ENCODE measurements at regions not wholly inside any gene's neighbourhood (a gene's known extent, or its start where the extent isn't known, plus 50 kb on each side); places are given as distances from the start of the nearest gene placed in this dataset.

DNA sequence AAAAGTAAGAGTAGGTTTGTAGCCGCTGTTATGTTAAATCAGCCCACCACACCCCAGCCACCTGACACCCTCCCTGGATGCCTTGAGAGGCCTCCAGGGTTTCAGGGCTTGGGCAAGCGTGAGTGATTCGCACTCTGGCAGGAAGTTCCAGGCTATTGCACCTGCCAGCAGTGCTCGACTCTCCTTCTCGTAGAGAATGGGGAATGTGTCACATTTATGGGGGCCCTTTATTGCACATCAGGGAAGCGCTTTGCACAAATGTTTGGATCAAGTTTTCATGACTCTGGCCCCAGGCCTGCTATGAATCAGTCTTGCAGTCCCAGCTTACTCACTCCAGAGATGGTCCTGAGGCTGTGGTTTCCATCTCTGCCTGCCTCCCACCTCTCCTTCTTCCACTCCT, 66.1 kb upstream of the ADRA1B start:
- Histone ChIP-seq H3K4me3 (ENCODE audit: low read length) (no peak overlapping the region), H3K9me3 (replicated peaks; ENCODE audit: control insufficient read depth, low read depth, low read length) (no peaks in the 10 kb centered on the region), H3K4me1 (ENCODE audit: control insufficient read depth, insufficient read depth, low read length) (peaks cover 10% of the 10 kb centered on the region), H3K27ac (ENCODE audit: low read length) (no peak overlapping the region), H3K27me3 (ENCODE audit: control insufficient read depth, insufficient read depth, low read length) (no peaks in the 10 kb centered on the region), H3K36me3 (ENCODE audit: control insufficient read depth, insufficient read depth, low read length) (no peaks in the 10 kb centered on the region)
- 24% methylated on average over 5 of the region's 6 CpGs for WGBS (ENCODE audit: insufficient coverage)
- peak; percentile 83 for DNase-seq

DNA sequence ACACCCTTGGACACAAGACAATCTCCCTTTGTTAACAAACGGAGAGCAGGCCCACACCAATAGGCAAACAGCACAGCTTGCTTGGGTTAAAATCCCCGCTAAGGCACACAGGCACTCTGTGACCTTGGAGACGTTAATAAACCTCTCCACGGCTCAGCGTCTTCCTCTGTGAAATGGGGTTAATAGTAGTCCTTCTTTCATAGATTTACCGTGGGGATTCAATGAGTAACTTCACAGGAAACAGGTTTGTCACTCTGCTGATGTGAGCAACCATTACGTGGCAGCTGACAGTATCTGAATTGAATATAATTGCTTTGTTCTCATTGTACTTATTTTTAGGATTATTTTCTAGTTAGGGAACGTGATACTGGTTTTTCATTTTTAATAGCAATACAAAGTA, 65.2 kb upstream of the ADRA1B start:
- Histone ChIP-seq H3K9me3 (replicated peaks; ENCODE audit: control insufficient read depth, low read depth, low read length) (no peaks in the 10 kb centered on the region), H3K36me3 (ENCODE audit: control insufficient read depth, insufficient read depth, low read length) (no peaks in the 10 kb centered on the region), H3K4me3 (ENCODE audit: low read length) (no peak overlapping the region), H3K4me1 (ENCODE audit: control insufficient read depth, insufficient read depth, low read length) (peaks cover 10% of the 10 kb centered on the region), H3K27me3 (ENCODE audit: control insufficient read depth, insufficient read depth, low read length) (no peaks in the 10 kb centered on the region), H3K27ac (ENCODE audit: low read length) (no peak overlapping the region)
- WGBS (ENCODE audit: insufficient coverage): 50% methylated on average over 2 of the region's 8 CpGs
- DNase-seq: no peak

GRCh38 chr5:159854916-159855315, 61.4 kb upstream of the ADRA1B start:
- WGBS (ENCODE audit: insufficient coverage): 80% methylated on average over 1 of the region's 2 CpGs

GRCh38 chr5:159855476-159856191, 60.6 kb upstream of the ADRA1B start:
- peaks cover 2% of the 10 kb centered on the region for H3K27me3 ChIP-seq (ENCODE audit: control insufficient read depth, insufficient read depth, low read length)
- peak; percentile 69 for DNase-seq
- H3K9me3 ChIP-seq (replicated peaks; ENCODE audit: control insufficient read depth, low read depth, low read length): no peaks in the 10 kb centered on the region
- WGBS (ENCODE audit: insufficient coverage): 30% methylated on average over 3 of the region's 5 CpGs
- no peak overlapping the region for H3K27ac ChIP-seq (ENCODE audit: low read length)
- no peak overlapping the region for H3K4me3 ChIP-seq (ENCODE audit: low read length)
- H3K36me3 ChIP-seq (ENCODE audit: control insufficient read depth, insufficient read depth, low read length): no peaks in the 10 kb centered on the region
- H3K4me1 ChIP-seq (ENCODE audit: control insufficient read depth, insufficient read depth, low read length): peaks cover 3% of the 10 kb centered on the region

More at GRCh38 chr5:159854916-159855315, 61.4 kb upstream of the ADRA1B start:
- Histone ChIP-seq H3K36me3 (ENCODE audit: control insufficient read depth, insufficient read depth, low read length) (no peaks in the 10 kb centered on the region), H3K27me3 (ENCODE audit: control insufficient read depth, insufficient read depth, low read length) (no peaks in the 10 kb centered on the region), H3K4me1 (ENCODE audit: control insufficient read depth, insufficient read depth, low read length) (peaks cover 9% of the 10 kb centered on the region), H3K4me3 (ENCODE audit: low read length) (no peak overlapping the region), H3K27ac (ENCODE audit: low read length) (no peak overlapping the region), H3K9me3 (replicated peaks; ENCODE audit: control insufficient read depth, low read depth, low read length) (no peaks in the 10 kb centered on the region)
- DNase-seq: no peak

GRCh38 chr5:159858871-159859270, 57.4 kb upstream of the ADRA1B start:
- Histone ChIP-seq H3K36me3 (ENCODE audit: control insufficient read depth, insufficient read depth, low read length) (no peaks in the 10 kb centered on the region), H3K27me3 (ENCODE audit: control insufficient read depth, insufficient read depth, low read length) (peaks cover 2% of the 10 kb centered on the region), H3K4me3 (ENCODE audit: low read length) (no peak overlapping the region), H3K9me3 (replicated peaks; ENCODE audit: control insufficient read depth, low read depth, low read length) (no peaks in the 10 kb centered on the region), H3K4me1 (ENCODE audit: control insufficient read depth, insufficient read depth, low read length) (peaks cover 3% of the 10 kb centered on the region), H3K27ac (ENCODE audit: low read length) (no peak overlapping the region)
- 100% methylated on average over 1 of the region's 2 CpGs for WGBS (ENCODE audit: insufficient coverage)
- DNase-seq: no peak

GRCh38 chr5:159861086-159861485, 55.2 kb upstream of the ADRA1B start:
- DNase-seq: peak; percentile 37
- H3K27me3 ChIP-seq (ENCODE audit: control insufficient read depth, insufficient read depth, low read length): peaks cover 6% of the 10 kb centered on the region
- H3K9me3 ChIP-seq (replicated peaks; ENCODE audit: control insufficient read depth, low read depth, low read length): no peaks in the 10 kb centered on the region
- H3K4me1 ChIP-seq (ENCODE audit: control insufficient read depth, insufficient read depth, low read length): peaks cover 3% of the 10 kb centered on the region
- no peak overlapping the region for H3K27ac ChIP-seq (ENCODE audit: low read length)
- H3K4me3 ChIP-seq (ENCODE audit: low read length): no peak overlapping the region
- H3K36me3 ChIP-seq (ENCODE audit: control insufficient read depth, insufficient read depth, low read length): no peaks in the 10 kb centered on the region
- 30% methylated on average over 2 of the region's 3 CpGs for WGBS (ENCODE audit: insufficient coverage)

DNA sequence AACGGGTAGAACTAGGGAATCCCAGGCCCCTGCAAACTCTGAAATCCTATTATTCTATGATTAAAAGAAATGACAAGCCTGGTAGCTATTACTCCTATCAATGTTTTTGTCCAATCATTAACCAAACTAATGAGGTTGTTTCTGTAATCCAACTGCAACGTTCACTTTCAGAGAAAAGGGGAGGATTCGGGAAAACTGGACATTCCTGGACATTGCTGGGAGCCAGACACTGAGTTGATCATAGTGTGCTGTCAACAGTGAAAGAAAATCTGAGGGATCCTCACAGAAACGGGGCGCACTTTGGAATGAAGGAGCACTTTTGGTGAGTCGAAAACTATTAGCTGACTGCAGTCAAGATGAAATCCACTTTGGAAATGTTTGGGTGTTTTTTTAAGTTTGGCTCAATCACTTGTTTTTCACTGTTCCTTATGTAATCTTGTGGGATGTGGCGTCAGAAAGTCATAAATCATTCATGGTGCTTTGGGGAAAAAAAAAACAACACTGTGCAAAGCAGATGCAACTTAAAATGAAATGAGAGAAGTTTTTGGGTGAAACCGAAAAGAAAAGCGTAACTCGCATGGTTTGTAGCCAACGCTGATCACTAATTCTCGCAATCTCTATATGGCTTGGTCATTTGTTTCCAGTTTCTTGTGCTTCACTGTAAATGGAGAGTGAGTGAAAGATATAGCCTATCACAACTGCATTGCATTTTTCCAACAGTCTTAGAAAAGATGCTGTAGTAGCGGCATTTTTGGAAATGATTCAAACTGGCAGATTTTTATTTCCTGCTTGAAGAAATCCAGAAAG, 51.2 kb upstream of the ADRA1B start:
- H3K27ac ChIP-seq (ENCODE audit: low read length): no peak overlapping the region

GRCh38 chr5:159866093-159866492, 50.2 kb upstream of the ADRA1B start:
- no peaks in the 10 kb centered on the region for H3K9me3 ChIP-seq (replicated peaks; ENCODE audit: control insufficient read depth, low read depth, low read length)
- 76% methylated on average over 4 of the region's 5 CpGs for WGBS (ENCODE audit: insufficient coverage)
- no peak overlapping the region for H3K4me3 ChIP-seq (ENCODE audit: low read length)
- H3K27me3 ChIP-seq (ENCODE audit: control insufficient read depth, insufficient read depth, low read length): peaks cover 4% of the 10 kb centered on the region
- H3K27ac ChIP-seq (ENCODE audit: low read length): no peak overlapping the region
- no peaks in the 10 kb centered on the region for H3K36me3 ChIP-seq (ENCODE audit: control insufficient read depth, insufficient read depth, low read length)
- DNase-seq: no peak
- no peaks in the 10 kb centered on the region for H3K4me1 ChIP-seq (ENCODE audit: control insufficient read depth, insufficient read depth, low read length)

More for the DNA sequence above, 51.2 kb upstream of the ADRA1B start:
- Histone ChIP-seq H3K4me3 (ENCODE audit: low read length) (no peak overlapping the region), H3K9me3 (replicated peaks; ENCODE audit: control insufficient read depth, low read depth, low read length) (no peaks in the 10 kb centered on the region), H3K27me3 (ENCODE audit: control insufficient read depth, insufficient read depth, low read length) (peaks cover 6% of the 10 kb centered on the region), H3K4me1 (ENCODE audit: control insufficient read depth, insufficient read depth, low read length) (no peaks in the 10 kb centered on the region), H3K36me3 (ENCODE audit: control insufficient read depth, insufficient read depth, low read length) (no peaks in the 10 kb centered on the region)
- 44% methylated on average over 3 of the region's 13 CpGs for WGBS (ENCODE audit: insufficient coverage)
- peak; percentile 88 for DNase-seq

All from muscle of leg (tissue), 3 donors.